Esophagus squamous epithelium (tissue), 5 donors: ENCODE measurements at regions not wholly inside any gene's neighbourhood (a gene's known extent, or its start where the extent isn't known, plus 50 kb on each side); places are given as distances from the start of the nearest gene placed in this dataset.

Experiments used
- DNase-seq: peaks from one replicate; lab custom pipeline; 2025; lab: John Stamatoyannopoulos, UW
- H3K27ac ChIP-seq, 4 donors: fragments of 200-600 bp; sonication (generic); one replicate each; pipeline ENCODE4 v1.5.1; 2016 to 2019; ENCODE audit warnings: mild to moderate bottlenecking in 1 of 4
- H3K27me3 ChIP-seq, 4 donors: fragments of 200-600 bp; sonication (generic); 1 replicate in 3 of 4; 2 replicates in 1 of 4; pipeline versions ENCODE4 v1.5.1 to v1.6.0; 2017 to 2021; ENCODE audit warnings: antibody characterized with exemption in 1 of 4
- H3K36me3 ChIP-seq, 3 donors: fragments of 200-600 bp; sonication (generic); one replicate each; pipeline ENCODE4 v1.5.1; 2016 to 2019
- H3K4me1 ChIP-seq, 3 donors: fragments of 200-600 bp; sonication (generic); one replicate each; pipeline ENCODE4 v1.5.1; 2017 to 2019
- H3K4me3 ChIP-seq, 4 donors: fragments of 200-600 bp; sonication (generic); 1 replicate in 3 of 4; 2 replicates in 1 of 4; pipeline ENCODE4 v1.5.1; 2016 to 2019; ENCODE audit warnings: mild to moderate bottlenecking in 2 of 4, moderate library complexity in 1 of 4
- H3K9me3 ChIP-seq, 3 donors: fragments of 200-600 bp; sonication (generic); one replicate each; pipeline ENCODE4 v1.5.1; 2016 to 2019
- CTCF ChIP-seq, 6 experiments: fragments of 450-650 bp in 4 of 6; fragments of 200-600 bp in 2 of 6; sonication (generic) in 2 of 6; IDR thresholded peaks; one replicate each; pipeline ENCODE4 v1.5.1; 2016 to 2019; ENCODE audit warnings: antibody characterized with exemption in 6 of 6, mild to moderate bottlenecking in 4 of 6, moderate library complexity in 4 of 6
- POLR2A ChIP-seq, 4 donors: fragments of 450-650 bp; IDR thresholded peaks; one replicate each; pipeline ENCODE4 v1.6.1; 2017; ENCODE audit warnings: antibody characterized with exemption in 4 of 4, mild to moderate bottlenecking in 4 of 4, moderate library complexity in 3 of 4
- WGBS, 2 donors: methylation state at CpG; one replicate each; pipeline ENCODE4 v1.1.5; 2018; 5-methylcytosine and 5-hydroxymethylcytosine counted together
- intact Hi-C: fragments of 100-400 bp; cut with DNase I; formaldehyde crosslinking; loops from one replicate; pipeline ENCODE4 v1.15.0; 2022
- donor health status: DM: yes; HTN: yes; CAD: no.

- no peak overlapping the region for H3K4me3 ChIP-seq
- no peak overlapping the region for H3K27ac ChIP-seq
- 81 to 86% methylated on average over 1 of the region's 1 CpG for WGBS, 2 donors
- no peaks in the 10 kb centered on the region for H3K36me3 ChIP-seq
- no peaks in the 10 kb centered on the region for H3K9me3 ChIP-seq
- DNase-seq = no peak
- intact Hi-C loops = no loop called here
- TF ChIP-seq POLR2A (IDR thresholded peaks at IDR 0.05) (no peak), CTCF (IDR thresholded peaks at IDR 0.05) (no peak)
- H3K4me1 ChIP-seq = no peaks in the 10 kb centered on the region
- H3K27me3 ChIP-seq = no peaks in the 10 kb centered on the region
These were observed 283.3 kb upstream of the DKK2 start for GRCh38 chr4:107319386-107319785.

- DNase-seq = no peak
- TF ChIP-seq CTCF (IDR thresholded peaks at IDR 0.05) (no peak), POLR2A (IDR thresholded peaks at IDR 0.05) (no peak)
- no peaks in the 10 kb centered on the region for H3K4me1 ChIP-seq
- intact Hi-C loops = no loop called here
- H3K27ac ChIP-seq = no peak overlapping the region
- no peaks in the 10 kb centered on the region for H3K9me3 ChIP-seq
- no peak overlapping the region for H3K4me3 ChIP-seq
- H3K27me3 ChIP-seq = no peaks in the 10 kb centered on the region
- 33% methylated on average over 1 of the region's 1 CpG; no CpG with 5 or more reads in 1 of the 2 donors for WGBS, 2 donors
- no peaks in the 10 kb centered on the region for H3K36me3 ChIP-seq
These were observed 282.0 kb upstream of the DKK2 start for GRCh38 chr4:107318078-107318477.

- H3K27me3 ChIP-seq = no peaks in the 10 kb centered on the region
- DNase-seq = no peak
- no peaks in the 10 kb centered on the region for H3K9me3 ChIP-seq
- H3K36me3 ChIP-seq = no peaks in the 10 kb centered on the region
- no peak overlapping the region for H3K27ac ChIP-seq
- H3K4me3 ChIP-seq = no peak overlapping the region
- intact Hi-C loops = no loop called here
- H3K4me1 ChIP-seq = no peaks in the 10 kb centered on the region
- TF ChIP-seq POLR2A (IDR thresholded peaks at IDR 0.05) (no peak), CTCF (IDR thresholded peaks at IDR 0.05) (no peak)
These were observed 281.5 kb upstream of the DKK2 start for GRCh38 chr4:107317611-107318010.

- H3K36me3 ChIP-seq = no peaks in the 10 kb centered on the region
- no peaks in the 10 kb centered on the region for H3K4me1 ChIP-seq
- no peak overlapping the region for H3K27ac ChIP-seq
- H3K9me3 ChIP-seq = no peaks in the 10 kb centered on the region
- TF ChIP-seq POLR2A (IDR thresholded peaks at IDR 0.05) = no peak
- no peak for TF ChIP-seq CTCF (IDR thresholded peaks at IDR 0.05)
- DNase-seq = no peak
- intact Hi-C loops = no loop called here
- no peak overlapping the region for H3K4me3 ChIP-seq
- no peaks in the 10 kb centered on the region for H3K27me3 ChIP-seq
These were observed 279.5 kb upstream of the DKK2 start for GRCh38 chr4:107315584-107315983.

- Histone ChIP-seq H3K27me3 (no peaks in the 10 kb centered on the region), H3K4me3 (no peak overlapping the region), H3K9me3 (no peaks in the 10 kb centered on the region), H3K4me1 (no peaks in the 10 kb centered on the region), H3K36me3 (no peaks in the 10 kb centered on the region), H3K27ac (no peak overlapping the region)
- DNase-seq = no peak
- WGBS, 2 donors = 65 to 78% methylated on average over 1 of the region's 1 CpG
- TF ChIP-seq POLR2A (IDR thresholded peaks at IDR 0.05) = no peak
- no peak for TF ChIP-seq CTCF (IDR thresholded peaks at IDR 0.05)
- intact Hi-C loops = no loop called here
These were observed 278.0 kb upstream of the DKK2 start for GRCh38 chr4:107314156-107314555.
